Effector memory CD8-positive, alpha-beta T cell (primary cell): ENCODE measurements at regions not wholly inside any gene's neighbourhood (a gene's known extent, or its start where the extent isn't known, plus 50 kb on each side); places are given as distances from the start of the nearest gene placed in this dataset.

Source experiments
- ATAC-seq: fragments of 150-1000 bp; cut with Tn5 transposase; replicated peaks from 2 replicates; pipeline ENCODE4 v1.10.0; 2021; ENCODE audit warnings: mild to moderate bottlenecking, moderate library complexity
- DNase-seq, 3 experiments: peaks; one replicate each; pipeline ENCODE4 v3.0.0; 2021
- H3K27ac Mint-ChIP-seq, 2 donors: one replicate each; pipeline ENCODE4 v1.8.0; 2022; ENCODE audit warnings: mild to moderate bottlenecking in 2 of 2, mixed read lengths in 2 of 2, moderate library complexity in 2 of 2
- H3K27me3 Mint-ChIP-seq, 2 donors: one replicate each; pipeline ENCODE4 v1.8.0; 2022; ENCODE audit warnings: mixed read lengths in 2 of 2
- H3K36me3 Mint-ChIP-seq: one replicate; pipeline ENCODE4 v1.8.0; 2022; ENCODE audit warnings: mild to moderate bottlenecking, moderate library complexity, mixed read lengths; ENCODE audit not compliant: insufficient read depth
- H3K4me1 Mint-ChIP-seq, 2 donors: one replicate each; pipeline ENCODE4 v1.8.0; 2022; ENCODE audit warnings: low read depth in 2 of 2, mixed read lengths in 2 of 2
- H3K4me3 Mint-ChIP-seq, 2 donors: one replicate each; pipeline ENCODE4 v1.8.0; 2022; ENCODE audit warnings: mild to moderate bottlenecking in 2 of 2, mixed read lengths in 2 of 2, moderate library complexity in 2 of 2
- H3K9me3 Mint-ChIP-seq, 2 donors: one replicate each; pipeline ENCODE4 v1.8.0; 2022; ENCODE audit warnings: mixed read lengths in 2 of 2

GRCh38 chr5:103375350-103375749, 116.8 kb downstream of the MACIR start:
- no peak overlapping the region for H3K27ac Mint-ChIP-seq
- no peak for ATAC-seq
- DNase-seq: no peak

DNA sequence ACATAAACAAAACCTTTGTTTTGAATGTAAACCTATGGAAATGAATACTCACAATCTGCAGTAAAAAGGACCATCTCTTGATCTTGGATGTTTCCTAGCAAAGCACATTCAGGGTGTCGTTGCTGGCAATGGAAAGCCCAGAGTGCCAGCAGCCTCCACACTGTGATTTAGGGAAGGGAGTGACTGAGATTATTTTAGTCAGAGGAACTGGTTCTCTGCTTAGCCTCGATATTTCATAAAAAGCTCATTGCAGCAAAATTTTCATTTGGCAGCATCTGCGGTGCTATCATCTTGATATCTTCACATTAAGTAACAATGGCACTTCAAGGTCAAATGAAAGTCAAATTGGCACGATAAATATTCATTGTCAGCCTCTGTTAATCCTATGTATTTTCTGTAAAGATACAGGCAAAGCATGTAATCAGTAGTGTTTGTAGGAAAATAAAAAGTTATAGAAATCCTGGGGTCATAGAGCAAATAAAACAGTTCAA, 116.0 kb downstream of the MACIR start:
- DNase-seq (no peak), ATAC-seq (no peak)
- H3K4me3 Mint-ChIP-seq: no peak overlapping the region
- no peak overlapping the region for H3K27ac Mint-ChIP-seq
- H3K36me3 Mint-ChIP-seq: no peaks in the 10 kb centered on the region
- no peaks in the 10 kb centered on the region for H3K4me1 Mint-ChIP-seq
- peaks cover 0 to 6% of the 10 kb centered on the region in 2 donors for H3K27me3 Mint-ChIP-seq
- no peaks in the 10 kb centered on the region for H3K9me3 Mint-ChIP-seq

More at GRCh38 chr5:103375350-103375749, 116.8 kb downstream of the MACIR start:
- Mint-ChIP-seq H3K4me3 (no peak overlapping the region), H3K36me3 (no peaks in the 10 kb centered on the region), H3K27me3 (peaks cover 6% of the 10 kb centered on the region in 2 donors), H3K9me3 (no peaks in the 10 kb centered on the region), H3K4me1 (no peaks in the 10 kb centered on the region)

GRCh38 chr5:103373597-103374472, 115.3 kb downstream of the MACIR start:
- Mint-ChIP-seq H3K4me3 (no peak overlapping the region), H3K36me3 (no peaks in the 10 kb centered on the region), H3K27me3 (peaks cover 0 to 6% of the 10 kb centered on the region in 2 donors), H3K9me3 (peaks cover 0 to 1% of the 10 kb centered on the region in 2 donors), H3K4me1 (no peaks in the 10 kb centered on the region), H3K27ac (no peak overlapping the region)
- ATAC-seq: no peak
- DNase-seq: no peak

DNA sequence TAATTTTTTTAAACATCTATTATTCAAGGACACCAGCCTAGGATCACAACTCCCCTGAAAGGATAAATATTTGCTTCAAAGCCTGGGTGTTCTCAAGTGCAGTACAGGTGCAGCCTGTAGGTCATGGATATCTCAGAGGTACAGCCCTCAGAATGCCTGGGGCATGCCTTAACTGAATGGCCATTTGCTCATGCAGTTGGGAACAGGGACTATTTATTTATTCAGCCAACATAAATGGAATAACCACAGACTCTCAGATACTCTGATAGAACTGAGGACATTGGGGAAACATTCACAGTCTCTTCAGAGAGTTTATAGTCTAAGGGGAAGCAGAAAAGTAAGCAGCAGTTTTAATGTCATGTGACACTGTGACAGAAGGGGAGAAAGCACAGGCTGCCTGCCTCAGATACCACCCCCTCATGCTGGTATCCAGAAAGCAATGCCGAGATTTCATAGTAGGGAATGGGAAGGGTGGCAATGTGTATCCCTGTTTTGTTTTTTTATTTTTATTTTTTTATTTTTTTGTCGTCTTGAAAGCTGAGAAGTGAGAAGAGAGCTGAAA, 112.6 kb downstream of the MACIR start:
- no peaks in the 10 kb centered on the region for H3K4me1 Mint-ChIP-seq
- H3K9me3 Mint-ChIP-seq: peaks cover 0 to 1% of the 10 kb centered on the region in 2 donors
- no peak overlapping the region for H3K27ac Mint-ChIP-seq
- DNase-seq (no peak), ATAC-seq (no peak)
- H3K36me3 Mint-ChIP-seq: no peaks in the 10 kb centered on the region
- H3K27me3 Mint-ChIP-seq: peaks cover 0 to 6% of the 10 kb centered on the region in 2 donors
- no peak overlapping the region for H3K4me3 Mint-ChIP-seq

DNA sequence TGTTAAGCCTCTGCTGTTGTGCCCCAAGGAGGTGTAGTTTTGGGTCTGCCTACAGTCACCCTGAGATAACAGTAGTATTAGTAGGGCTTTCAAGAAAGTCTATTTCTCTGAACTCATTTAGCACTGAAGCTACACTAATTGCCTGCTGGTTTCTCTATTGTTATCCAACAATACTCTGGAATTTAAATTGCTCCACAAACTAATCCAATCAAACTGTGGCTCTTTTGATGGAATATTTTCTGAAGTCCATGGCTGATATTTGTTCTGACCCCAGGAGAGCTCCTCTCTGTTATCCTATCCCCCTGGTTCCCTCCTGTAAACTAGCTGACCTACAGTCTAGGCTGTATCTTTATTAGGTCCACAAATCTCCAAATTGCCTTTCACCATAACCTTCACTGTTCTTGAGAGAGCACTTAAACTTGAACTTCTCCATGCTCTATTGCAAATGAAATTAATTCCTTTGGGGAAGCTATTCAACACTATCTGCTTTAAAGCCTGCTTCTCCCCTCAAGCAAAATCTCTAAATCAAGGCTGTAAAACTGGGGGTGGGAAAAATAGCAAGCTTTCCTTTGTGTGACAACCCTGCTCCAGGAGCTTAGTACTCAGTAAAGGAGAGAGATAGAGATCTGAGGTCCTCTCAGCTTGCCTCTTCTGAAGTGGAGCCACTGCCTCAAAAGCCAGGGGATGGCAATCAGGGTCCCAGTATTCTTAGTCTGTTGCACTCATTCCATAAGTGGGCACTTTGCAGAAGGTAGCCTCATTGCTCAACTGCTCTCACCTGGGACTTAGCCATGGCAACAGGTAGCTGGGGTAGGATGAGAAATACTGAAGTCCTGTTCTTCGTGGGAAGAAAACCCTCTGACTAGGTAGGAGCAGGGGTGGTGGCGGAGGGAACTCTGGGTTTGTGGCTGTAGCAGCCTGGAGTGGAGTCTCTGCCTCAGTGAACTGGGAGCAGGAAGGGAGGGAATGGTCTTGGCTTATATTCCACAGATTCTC, 110.9 kb downstream of the MACIR start:
- no peak for DNase-seq
- H3K9me3 Mint-ChIP-seq: peaks cover 0 to 1% of the 10 kb centered on the region in 2 donors
- no peak for ATAC-seq
- peaks cover 0 to 6% of the 10 kb centered on the region in 2 donors for H3K27me3 Mint-ChIP-seq
- H3K27ac Mint-ChIP-seq: no peak overlapping the region
- no peak overlapping the region for H3K4me3 Mint-ChIP-seq
- H3K36me3 Mint-ChIP-seq: no peaks in the 10 kb centered on the region
- no peaks in the 10 kb centered on the region for H3K4me1 Mint-ChIP-seq

- Mint-ChIP-seq H3K27ac (no peak overlapping the region), H3K36me3 (no peaks in the 10 kb centered on the region), H3K27me3 (peaks cover 0 to 6% of the 10 kb centered on the region in 2 donors), H3K4me1 (no peaks in the 10 kb centered on the region), H3K9me3 (peaks cover 0 to 1% of the 10 kb centered on the region in 2 donors), H3K4me3 (no peak overlapping the region)
- no peak for ATAC-seq
- no peak for DNase-seq
These were observed 109.1 kb downstream of the MACIR start for GRCh38 chr5:103367702-103368101.

DNA sequence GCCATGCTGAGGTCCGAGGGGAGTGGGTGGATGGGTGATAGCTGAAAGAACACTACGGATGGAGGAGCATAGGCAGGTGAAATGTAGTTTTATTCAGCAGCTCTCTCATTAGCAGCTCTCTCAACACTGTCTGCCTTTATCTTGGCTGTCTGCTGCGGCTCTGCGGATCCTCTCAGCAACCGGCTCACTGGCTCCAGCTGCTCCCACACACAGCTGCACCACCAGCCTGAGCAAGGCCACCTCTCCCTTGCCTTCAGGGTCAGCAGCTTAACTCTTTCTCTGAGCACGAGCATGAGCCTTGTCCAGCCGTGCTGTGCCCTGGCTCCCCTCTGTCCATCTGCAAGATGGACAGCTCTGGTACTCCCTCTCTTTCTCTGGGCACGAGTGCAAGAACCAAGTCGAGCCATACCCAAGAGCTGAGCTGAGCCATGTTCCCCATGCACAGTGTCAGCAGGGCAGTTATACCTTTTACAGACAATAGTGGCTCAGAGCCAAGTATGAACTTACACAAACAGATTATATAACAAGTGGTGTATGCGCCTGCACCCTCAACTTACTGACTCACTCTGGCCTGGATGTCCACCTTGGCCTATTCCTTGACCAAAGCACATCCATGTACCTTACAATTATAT, 108.5 kb downstream of the MACIR start:
- Mint-ChIP-seq H3K4me1 (no peaks in the 10 kb centered on the region), H3K36me3 (no peaks in the 10 kb centered on the region), H3K27me3 (peaks cover 0 to 6% of the 10 kb centered on the region in 2 donors), H3K9me3 (peaks cover 0 to 1% of the 10 kb centered on the region in 2 donors), H3K4me3 (no peak overlapping the region), H3K27ac (no peak overlapping the region)
- no peak for DNase-seq
- no peak for ATAC-seq

GRCh38 chr5:103364074-103364473, 105.5 kb downstream of the MACIR start:
- Mint-ChIP-seq H3K27ac (no peak overlapping the region), H3K27me3 (no peaks in the 10 kb centered on the region), H3K4me1 (no peaks in the 10 kb centered on the region), H3K4me3 (no peak overlapping the region), H3K36me3 (no peaks in the 10 kb centered on the region), H3K9me3 (peaks cover 0 to 3% of the 10 kb centered on the region in 2 donors)
- ATAC-seq (no peak), DNase-seq (no peak)

DNA sequence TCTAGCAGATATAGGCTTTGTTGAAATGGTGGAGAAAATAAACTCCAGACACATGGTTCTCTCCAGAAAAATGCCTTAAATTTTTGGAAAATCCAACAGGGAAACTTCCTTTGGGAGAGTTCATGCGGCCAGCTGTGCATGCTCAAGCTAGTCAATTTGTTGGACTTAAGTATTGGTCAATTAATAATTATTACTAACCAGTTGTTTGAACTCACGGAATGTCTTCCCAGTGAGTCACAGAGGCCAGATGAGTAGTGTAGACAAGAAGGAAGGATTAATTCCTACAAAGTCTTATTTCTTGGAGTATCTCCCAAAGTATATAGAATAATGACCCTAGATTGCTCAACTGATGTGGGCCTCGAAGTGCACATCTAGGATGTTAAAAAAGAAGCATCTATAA, 103.6 kb downstream of the MACIR start:
- Mint-ChIP-seq H3K4me3 (no peak overlapping the region), H3K9me3 (peaks cover 0 to 3% of the 10 kb centered on the region in 2 donors), H3K4me1 (peaks cover 0 to 4% of the 10 kb centered on the region in 2 donors), H3K36me3 (no peaks in the 10 kb centered on the region), H3K27ac (no peak overlapping the region), H3K27me3 (no peaks in the 10 kb centered on the region)
- no peak for ATAC-seq
- no peak for DNase-seq

GRCh38 chr5:103360475-103360874, 101.9 kb downstream of the MACIR start:
- no peaks in the 10 kb centered on the region for H3K36me3 Mint-ChIP-seq
- H3K4me1 Mint-ChIP-seq: peaks cover 0 to 4% of the 10 kb centered on the region in 2 donors
- ATAC-seq: no peak
- H3K27ac Mint-ChIP-seq: no peak overlapping the region
- H3K27me3 Mint-ChIP-seq: no peaks in the 10 kb centered on the region
- peaks cover 0 to 3% of the 10 kb centered on the region in 2 donors for H3K9me3 Mint-ChIP-seq
- H3K4me3 Mint-ChIP-seq: no peak overlapping the region
- DNase-seq: no peak

- no peak for DNase-seq
- no peaks in the 10 kb centered on the region for H3K36me3 Mint-ChIP-seq
- peaks cover 0 to 3% of the 10 kb centered on the region in 2 donors for H3K9me3 Mint-ChIP-seq
- ATAC-seq: no peak
- no peak overlapping the region for H3K27ac Mint-ChIP-seq
- no peaks in the 10 kb centered on the region for H3K27me3 Mint-ChIP-seq
- H3K4me3 Mint-ChIP-seq: no peak overlapping the region
- peaks cover 0 to 4% of the 10 kb centered on the region in 2 donors for H3K4me1 Mint-ChIP-seq
These were observed 99.9 kb downstream of the MACIR start for GRCh38 chr5:103358305-103358995.

- H3K9me3 Mint-ChIP-seq: peaks cover 0 to 3% of the 10 kb centered on the region in 2 donors
- H3K4me3 Mint-ChIP-seq: no peak overlapping the region
- ATAC-seq: no peak
- peaks cover 0 to 4% of the 10 kb centered on the region in 2 donors for H3K4me1 Mint-ChIP-seq
- H3K27me3 Mint-ChIP-seq: peaks cover 0 to 2% of the 10 kb centered on the region in 2 donors
- DNase-seq: no peak
- no peaks in the 10 kb centered on the region for H3K36me3 Mint-ChIP-seq
- no peak overlapping the region for H3K27ac Mint-ChIP-seq
These were observed 99.1 kb downstream of the MACIR start for GRCh38 chr5:103357636-103358035.
